Stimulated activated naive B cell treated with anti-CD40 and anti-IgM and Interleukin-4, amounts not matched to agents 10 μg/mL and 1 μg/mL and 100 μg/mL, for 72 hours (primary cell): ENCODE measurements at regions not wholly inside any gene's neighbourhood (a gene's known extent, or its start where the extent isn't known, plus 50 kb on each side); places are given as distances from the start of the nearest gene placed in this dataset.

ENCODE experiments used
- ATAC-seq, 2 donors: fragments of 150-1000 bp; cut with Tn5 transposase; replicated peaks; 2 replicates each; pipeline ENCODE4 v1.10.0; 2021; ENCODE audit warnings: moderate library complexity in 1 of 2
- DNase-seq: peaks from one replicate; pipeline ENCODE4 v3.0.0; 2021
- H3K27ac Mint-ChIP-seq: one replicate; pipeline ENCODE4 v1.8.0; 2022; ENCODE audit warnings: mild to moderate bottlenecking, mixed read lengths
- H3K27me3 Mint-ChIP-seq, 2 donors: one replicate each; pipeline ENCODE4 v1.8.0; 2022; ENCODE audit warnings: mixed read lengths in 2 of 2
- H3K36me3 Mint-ChIP-seq, 2 donors: one replicate each; pipeline ENCODE4 v1.8.0; 2022; ENCODE audit warnings: mixed read lengths in 2 of 2, mild to moderate bottlenecking in 1 of 2
- H3K4me1 Mint-ChIP-seq, 2 donors: one replicate each; pipeline ENCODE4 v1.8.0; 2022; ENCODE audit warnings: mixed read lengths in 2 of 2, mild to moderate bottlenecking in 1 of 2
- H3K4me3 Mint-ChIP-seq, 2 donors: one replicate each; pipeline ENCODE4 v1.8.0; 2022; ENCODE audit warnings: mild to moderate bottlenecking in 2 of 2, mixed read lengths in 2 of 2, moderate library complexity in 1 of 2
- H3K9me3 Mint-ChIP-seq, 2 donors: one replicate each; pipeline ENCODE4 v1.8.0; 2022; ENCODE audit warnings: mixed read lengths in 2 of 2, mild to moderate bottlenecking in 1 of 2

- Mint-ChIP-seq H3K27ac (no peak overlapping the region), H3K36me3 (no peaks in the 10 kb centered on the region), H3K27me3 (no peaks in the 10 kb centered on the region), H3K4me3 (no peak overlapping the region), H3K9me3 (peaks cover 0 to 3% of the 10 kb centered on the region in 2 donors), H3K4me1 (no peaks in the 10 kb centered on the region)
- no peak for ATAC-seq
- DNase-seq = no peak
Measured at GRCh38 chr6:114595591-114595990, 252.8 kb upstream of the HS3ST5 start.

DNA sequence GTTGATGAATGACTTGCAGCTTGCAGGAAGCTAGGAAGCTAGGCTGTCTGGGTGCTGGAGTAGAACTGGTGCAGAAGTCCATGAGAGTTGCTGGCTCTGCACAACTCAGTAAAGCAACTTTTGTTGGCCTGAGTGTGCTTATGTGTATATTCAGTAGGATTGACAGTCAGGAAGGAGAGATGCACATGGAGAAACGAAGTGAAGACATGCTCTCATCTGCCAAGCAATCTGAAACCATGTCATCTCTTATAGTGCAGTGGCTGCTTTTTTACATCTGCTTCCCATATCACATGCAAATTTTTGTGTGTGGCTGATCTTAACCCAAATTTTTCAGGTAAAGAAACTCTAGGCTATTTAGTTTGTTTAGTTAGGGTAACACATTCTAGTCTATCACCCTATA is 252.4 kb upstream of the HS3ST5 start:
- no peak overlapping the region for H3K4me3 Mint-ChIP-seq

GRCh38 chr6:114592506-114592905 is 249.7 kb upstream of the HS3ST5 start:
- ATAC-seq (no peak), DNase-seq (no peak)
- Mint-ChIP-seq H3K9me3 (peaks cover 0 to 2% of the 10 kb centered on the region in 2 donors), H3K4me3 (no peak overlapping the region), H3K27me3 (no peaks in the 10 kb centered on the region), H3K4me1 (no peaks in the 10 kb centered on the region), H3K27ac (no peak overlapping the region), H3K36me3 (no peaks in the 10 kb centered on the region)

More for the DNA sequence above, 252.4 kb upstream of the HS3ST5 start:
- peaks cover 0 to 2% of the 10 kb centered on the region in 2 donors for H3K9me3 Mint-ChIP-seq
- no peaks in the 10 kb centered on the region for H3K4me1 Mint-ChIP-seq
- no peaks in the 10 kb centered on the region for H3K36me3 Mint-ChIP-seq
- ATAC-seq (no peak), DNase-seq (no peak)
- no peak overlapping the region for H3K27ac Mint-ChIP-seq
- H3K27me3 Mint-ChIP-seq = no peaks in the 10 kb centered on the region

GRCh38 chr6:114588726-114589125 is 245.9 kb upstream of the HS3ST5 start:
- DNase-seq = no peak
- H3K4me3 Mint-ChIP-seq = no peak overlapping the region
- H3K4me1 Mint-ChIP-seq = no peaks in the 10 kb centered on the region
- peaks cover 0 to 3% of the 10 kb centered on the region in 2 donors for H3K9me3 Mint-ChIP-seq
- no peaks in the 10 kb centered on the region for H3K27me3 Mint-ChIP-seq
- no peak for ATAC-seq
- H3K27ac Mint-ChIP-seq = no peak overlapping the region
- H3K36me3 Mint-ChIP-seq = no peaks in the 10 kb centered on the region

- no peaks in the 10 kb centered on the region for H3K4me1 Mint-ChIP-seq
- no peak for ATAC-seq
- no peak for DNase-seq
- no peak overlapping the region for H3K27ac Mint-ChIP-seq
- H3K36me3 Mint-ChIP-seq = no peaks in the 10 kb centered on the region
- no peak overlapping the region for H3K4me3 Mint-ChIP-seq
- no peaks in the 10 kb centered on the region for H3K27me3 Mint-ChIP-seq
- H3K9me3 Mint-ChIP-seq = peaks cover 0 to 4% of the 10 kb centered on the region in 2 donors
Measured at GRCh38 chr6:114586298-114586697, 243.5 kb upstream of the HS3ST5 start.

DNA sequence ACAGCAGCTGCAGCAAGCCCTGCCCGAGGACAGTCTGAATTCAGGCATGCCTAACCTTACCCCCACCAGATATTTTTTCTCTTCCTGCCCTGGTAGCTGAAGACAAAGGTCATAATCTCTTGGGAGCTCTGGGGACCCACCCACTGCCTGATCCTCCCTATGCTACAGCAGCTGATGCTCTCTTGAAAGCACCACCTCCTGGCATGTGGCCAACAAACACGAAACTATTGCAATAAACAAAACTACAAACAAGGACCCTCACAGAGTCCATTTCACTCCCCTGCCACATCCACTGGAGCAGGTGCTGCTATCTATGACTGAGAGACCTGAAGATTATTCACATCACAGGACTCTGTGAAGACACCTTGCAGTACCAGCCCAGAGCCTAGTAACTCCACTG is 238.5 kb upstream of the HS3ST5 start:
- no peak overlapping the region for H3K4me3 Mint-ChIP-seq
- H3K4me1 Mint-ChIP-seq = no peaks in the 10 kb centered on the region
- H3K27me3 Mint-ChIP-seq = no peaks in the 10 kb centered on the region
- H3K27ac Mint-ChIP-seq = no peak overlapping the region
- DNase-seq (no peak), ATAC-seq (no peak)
- H3K36me3 Mint-ChIP-seq = no peaks in the 10 kb centered on the region
- peaks cover 7% of the 10 kb centered on the region in 2 donors for H3K9me3 Mint-ChIP-seq

DNA sequence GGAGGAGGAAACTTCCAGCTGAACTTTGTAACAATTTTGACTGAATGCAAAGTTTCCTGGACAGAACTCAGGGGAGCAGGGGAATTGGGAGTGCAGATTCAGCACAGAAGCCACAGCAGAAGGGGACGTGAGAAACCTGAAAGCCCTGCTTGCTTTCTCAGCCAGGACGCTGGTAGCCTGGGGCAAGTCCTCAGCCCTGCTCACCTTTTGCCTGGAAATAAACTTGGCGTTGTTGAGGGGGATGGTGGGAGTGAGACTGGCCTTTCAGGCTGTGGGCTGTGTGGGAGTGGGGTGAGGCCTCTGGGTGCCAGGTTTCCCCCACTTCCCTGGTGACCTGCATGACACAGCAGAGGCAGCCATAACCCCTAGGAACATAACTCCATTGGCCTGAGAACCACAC is 238.1 kb upstream of the HS3ST5 start:
- H3K27me3 Mint-ChIP-seq = no peaks in the 10 kb centered on the region
- ATAC-seq = no peak
- H3K9me3 Mint-ChIP-seq = peaks cover 7% of the 10 kb centered on the region in 2 donors
- H3K27ac Mint-ChIP-seq = no peak overlapping the region
- H3K4me1 Mint-ChIP-seq = no peaks in the 10 kb centered on the region
- no peak overlapping the region for H3K4me3 Mint-ChIP-seq
- DNase-seq = no peak
- H3K36me3 Mint-ChIP-seq = no peaks in the 10 kb centered on the region

DNA sequence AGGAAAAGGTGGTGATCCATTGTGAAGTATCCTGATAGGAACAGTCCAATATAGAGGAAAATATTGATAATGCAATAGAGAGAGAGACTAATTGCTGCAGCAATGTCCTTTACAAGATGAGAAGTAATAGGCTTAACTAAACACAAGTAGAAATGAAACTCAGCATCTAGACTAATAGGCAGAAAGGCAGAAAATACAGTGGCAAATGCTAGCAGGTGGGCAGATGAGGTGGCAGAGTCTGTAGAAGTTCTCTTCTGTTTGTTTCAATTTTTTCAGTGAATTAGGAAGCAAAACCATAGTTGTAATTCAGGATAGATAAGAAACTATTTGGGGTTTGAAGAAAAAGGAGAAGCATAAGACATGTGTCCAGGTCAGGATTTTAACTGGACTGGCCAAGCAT is 236.7 kb upstream of the HS3ST5 start:
- Mint-ChIP-seq H3K4me1 (no peaks in the 10 kb centered on the region), H3K9me3 (peaks cover 7% of the 10 kb centered on the region in 2 donors), H3K4me3 (no peak overlapping the region), H3K27ac (no peak overlapping the region), H3K36me3 (no peaks in the 10 kb centered on the region), H3K27me3 (no peaks in the 10 kb centered on the region)
- ATAC-seq = no peak
- no peak for DNase-seq

- H3K27ac Mint-ChIP-seq = no peak overlapping the region
- no peak for ATAC-seq
- peaks cover 6 to 7% of the 10 kb centered on the region in 2 donors for H3K9me3 Mint-ChIP-seq
- no peak for DNase-seq
- H3K36me3 Mint-ChIP-seq = no peaks in the 10 kb centered on the region
- H3K27me3 Mint-ChIP-seq = no peaks in the 10 kb centered on the region
- H3K4me3 Mint-ChIP-seq = no peak overlapping the region
- H3K4me1 Mint-ChIP-seq = no peaks in the 10 kb centered on the region
Measured at GRCh38 chr6:114577109-114577508, 234.3 kb upstream of the HS3ST5 start.

- Mint-ChIP-seq H3K4me1 (no peaks in the 10 kb centered on the region), H3K36me3 (no peaks in the 10 kb centered on the region), H3K27me3 (no peaks in the 10 kb centered on the region), H3K27ac (no peak overlapping the region), H3K9me3 (peaks cover 5 to 7% of the 10 kb centered on the region in 2 donors), H3K4me3 (no peak overlapping the region)
- DNase-seq (no peak), ATAC-seq (no peak)
Measured at GRCh38 chr6:114576330-114576729, 233.5 kb upstream of the HS3ST5 start.

DNA sequence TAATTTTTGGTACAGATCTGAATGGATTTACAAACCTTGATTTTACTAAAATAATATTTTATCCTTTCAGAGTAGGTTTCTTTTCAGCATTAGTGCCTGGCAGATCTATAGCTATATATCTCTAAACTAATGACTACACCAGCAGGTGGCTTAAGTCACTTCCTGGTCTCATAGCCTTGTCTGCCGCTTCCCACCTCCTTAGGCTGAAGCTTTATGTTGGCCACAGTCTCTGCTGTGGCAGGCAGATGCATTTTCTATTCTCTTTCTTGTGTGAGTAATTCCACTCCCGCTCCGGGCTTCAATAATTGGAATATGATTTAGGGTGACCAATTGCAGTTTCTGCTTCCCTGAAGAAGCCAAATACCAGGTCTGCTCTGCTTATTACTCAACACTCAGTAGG is 226.8 kb upstream of the HS3ST5 start:
- H3K36me3 Mint-ChIP-seq = no peaks in the 10 kb centered on the region
- peaks cover 3 to 7% of the 10 kb centered on the region in 2 donors for H3K9me3 Mint-ChIP-seq
- no peak for DNase-seq
- H3K4me3 Mint-ChIP-seq = no peak overlapping the region
- no peak overlapping the region for H3K27ac Mint-ChIP-seq
- ATAC-seq = no peak
- no peaks in the 10 kb centered on the region for H3K4me1 Mint-ChIP-seq
- no peaks in the 10 kb centered on the region for H3K27me3 Mint-ChIP-seq

DNA sequence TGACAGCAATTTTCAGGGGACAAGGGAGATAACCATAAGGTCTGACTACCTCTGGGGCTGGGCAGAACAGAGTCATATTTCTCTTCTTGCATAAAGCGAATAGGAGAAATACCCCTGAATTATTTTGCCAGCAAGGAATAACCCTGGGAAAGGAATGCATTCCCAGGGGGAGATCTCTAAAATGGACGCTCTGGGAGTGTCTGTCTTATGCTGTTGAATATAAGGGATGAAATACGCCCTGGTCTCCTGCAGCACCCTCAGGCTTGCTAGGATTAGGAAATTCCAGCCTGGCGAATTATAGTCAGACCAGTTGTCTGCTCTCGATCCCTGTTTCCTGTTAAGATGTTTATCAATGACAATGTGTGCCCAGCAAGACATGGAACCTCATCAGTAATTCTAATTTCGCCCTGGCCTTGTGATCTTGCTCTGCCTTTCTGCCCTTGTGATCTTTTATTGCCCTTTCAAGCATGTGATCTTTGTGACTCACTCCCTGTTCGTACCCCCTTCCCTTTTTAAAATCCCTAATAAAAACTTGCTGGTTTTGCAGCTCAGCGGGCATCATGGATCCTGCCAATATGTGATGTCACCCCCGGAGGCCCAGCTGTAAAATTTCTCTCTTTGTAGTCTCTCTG is 221.6 kb upstream of the HS3ST5 start:
- no peak overlapping the region for H3K27ac Mint-ChIP-seq
- no peak for DNase-seq
- H3K36me3 Mint-ChIP-seq = no peaks in the 10 kb centered on the region
- no peak overlapping the region for H3K4me3 Mint-ChIP-seq
- peaks cover 5 to 10% of the 10 kb centered on the region in 2 donors for H3K9me3 Mint-ChIP-seq
- H3K27me3 Mint-ChIP-seq = no peaks in the 10 kb centered on the region
- H3K4me1 Mint-ChIP-seq = no peaks in the 10 kb centered on the region
- no peak for ATAC-seq

- ATAC-seq (no peak), DNase-seq (no peak)
- Mint-ChIP-seq H3K9me3 (peaks cover 3 to 5% of the 10 kb centered on the region in 2 donors), H3K27ac (no peak overlapping the region), H3K4me3 (no peak overlapping the region), H3K36me3 (no peaks in the 10 kb centered on the region), H3K27me3 (no peaks in the 10 kb centered on the region), H3K4me1 (no peaks in the 10 kb centered on the region)
Measured at GRCh38 chr6:114559419-114559818, 216.6 kb upstream of the HS3ST5 start.

GRCh38 chr6:114558153-114558552 is 215.3 kb upstream of the HS3ST5 start:
- peaks cover 4 to 5% of the 10 kb centered on the region in 2 donors for H3K9me3 Mint-ChIP-seq
- H3K36me3 Mint-ChIP-seq = no peaks in the 10 kb centered on the region
- DNase-seq = no peak
- no peak for ATAC-seq
- H3K27ac Mint-ChIP-seq = no peak overlapping the region
- H3K4me3 Mint-ChIP-seq = no peak overlapping the region
- no peaks in the 10 kb centered on the region for H3K4me1 Mint-ChIP-seq
- no peaks in the 10 kb centered on the region for H3K27me3 Mint-ChIP-seq

- Mint-ChIP-seq H3K9me3 (peaks cover 5 to 8% of the 10 kb centered on the region in 2 donors), H3K36me3 (no peaks in the 10 kb centered on the region), H3K27me3 (no peaks in the 10 kb centered on the region), H3K4me3 (no peak overlapping the region), H3K4me1 (no peaks in the 10 kb centered on the region), H3K27ac (no peak overlapping the region)
- no peak for ATAC-seq
- no peak for DNase-seq
Measured at GRCh38 chr6:114556846-114557488, 214.1 kb upstream of the HS3ST5 start.
